Gastroesophageal sphincter (tissue), 4 donors: ENCODE measurements at regions not wholly inside any gene's neighbourhood (a gene's known extent, or its start where the extent isn't known, plus 50 kb on each side); places are given as distances from the start of the nearest gene placed in this dataset.
"Not testable (repeated sequence)": the region's sequence is repeated elsewhere in the genome, so short reads cannot be mapped to it uniquely, and the experiment has no call there.

Experiments
- ATAC-seq: fragments of 150-250 bp; one replicate; pipeline ENCODE4 v1.9.1; 2016; ENCODE audit warnings: mild to moderate bottlenecking, moderate library complexity
- H3K27ac ChIP-seq, 4 donors: fragments of 200-600 bp; sonication (generic) in 3 of 4; 1 replicate in 3 of 4; 2 replicates in 1 of 4; pipeline ENCODE4 v1.5.1; 2016 to 2019
- H3K27me3 ChIP-seq: fragments of 200-600 bp; sonication (generic); one replicate; pipeline ENCODE4 v1.5.1; 2019
- H3K36me3 ChIP-seq, 2 donors: fragments of 200-600 bp; sonication (generic); one replicate each; pipeline ENCODE4 v1.5.1; 2019; ENCODE audit warnings: control low read depth in 1 of 2
- H3K4me1 ChIP-seq, 3 donors: fragments of 200-600 bp; sonication (generic); 1 replicate in 2 of 3; 2 replicates in 1 of 3; pipeline ENCODE4 v1.5.1; 2016 to 2019; ENCODE audit warnings: control low read depth in 2 of 3
- H3K4me3 ChIP-seq, 2 donors: fragments of 200-600 bp; sonication (generic); one replicate each; pipeline ENCODE4 v1.5.1; 2019; ENCODE audit warnings: mild to moderate bottlenecking in 1 of 2, moderate library complexity in 1 of 2
- H3K9me3 ChIP-seq, 3 donors: fragments of 200-600 bp; sonication (generic); one replicate each; pipeline ENCODE4 v1.5.1; 2017 to 2019; ENCODE audit warnings: control low read depth in 2 of 3
- CTCF ChIP-seq, 4 experiments: fragments of 200-600 bp in 2 of 4; fragments of 450-650 bp in 2 of 4; sonication (generic) in 1 of 4; IDR thresholded peaks; one replicate each; pipeline ENCODE4 v1.5.1; 2017 to 2019; ENCODE audit warnings: antibody characterized with exemption in 4 of 4, mild to moderate bottlenecking in 2 of 4, moderate library complexity in 2 of 4
- EP300 ChIP-seq: sonication (generic); formaldehyde crosslinking; IDR thresholded peaks from one replicate; pipeline ENCODE4 v1.6.1; 2017; ENCODE audit warnings: antibody characterized with exemption, mild to moderate bottlenecking
- POLR2A ChIP-seq, 2 donors: fragments of 450-650 bp; IDR thresholded peaks; one replicate each; pipeline ENCODE4 v1.6.1; 2017; ENCODE audit warnings: antibody characterized with exemption in 2 of 2, mild to moderate bottlenecking in 2 of 2, moderate library complexity in 1 of 2
- POLR2AphosphoS5 ChIP-seq: sonication (generic); formaldehyde crosslinking; IDR thresholded peaks from one replicate; pipeline ENCODE4 v1.6.1; 2017; ENCODE audit warnings: antibody characterized with exemption
- WGBS, 2 donors: methylation state at CpG; one replicate each; pipeline ENCODE4 v1.1.5; 2018; ENCODE audit warnings: low coverage in 1 of 2; 5-methylcytosine and 5-hydroxymethylcytosine counted together

GRCh38 chr2:67612576-67613042, 215.5 kb downstream of the ETAA1 start:
- WGBS, 2 donors: 64% methylated on average over 2 to 3 of the region's 4 CpGs
- peak; percentile 39 for ATAC-seq
- Histone ChIP-seq H3K9me3 (no peaks in the 10 kb centered on the region), H3K4me1 (peaks cover 0 to 5% (median 2%) of the 10 kb centered on the region in 3 donors), H3K4me3 (no peak overlapping the region), H3K36me3 (no peaks in the 10 kb centered on the region), H3K27me3 (no peaks in the 10 kb centered on the region), H3K27ac (no peak overlapping the region)
- TF ChIP-seq POLR2A (IDR thresholded peaks at IDR 0.05): no peak
- TF ChIP-seq CTCF (IDR thresholded peaks at IDR 0.05): no peak
- TF ChIP-seq POLR2AphosphoS5: no peak

GRCh38 chr2:67613227-67613626, 216.1 kb downstream of the ETAA1 start:
- no peaks in the 10 kb centered on the region for H3K9me3 ChIP-seq
- WGBS, 2 donors: 53 to 67% methylated on average over 1 of the region's 1 CpG
- no peak overlapping the region for H3K27ac ChIP-seq
- TF ChIP-seq EP300 (no peak), CTCF (IDR thresholded peaks at IDR 0.05) (no peak), POLR2AphosphoS5 (no peak), POLR2A (IDR thresholded peaks at IDR 0.05) (no peak)
- no peak for ATAC-seq
- H3K36me3 ChIP-seq: no peaks in the 10 kb centered on the region
- no peak overlapping the region for H3K4me3 ChIP-seq
- peaks cover 0 to 7% (median 3%) of the 10 kb centered on the region in 3 donors for H3K4me1 ChIP-seq
- H3K27me3 ChIP-seq: no peaks in the 10 kb centered on the region

- no peaks in the 10 kb centered on the region for H3K9me3 ChIP-seq
- no peak for TF ChIP-seq CTCF (IDR thresholded peaks at IDR 0.05)
- TF ChIP-seq POLR2A (IDR thresholded peaks at IDR 0.05): no peak
- H3K27me3 ChIP-seq: no peaks in the 10 kb centered on the region
- H3K36me3 ChIP-seq: no peaks in the 10 kb centered on the region
- 100% methylated on average over 1 of the region's 1 CpG for WGBS, 2 donors
- peaks cover 0 to 7% (median 3%) of the 10 kb centered on the region in 3 donors for H3K4me1 ChIP-seq
- ATAC-seq: no peak
- H3K4me3 ChIP-seq: no peak overlapping the region
- no peak overlapping the region for H3K27ac ChIP-seq
Observed at GRCh38 chr2:67614454-67614853, 217.3 kb downstream of the ETAA1 start.

- Histone ChIP-seq H3K36me3 (no peaks in the 10 kb centered on the region), H3K27me3 (no peaks in the 10 kb centered on the region), H3K27ac (peak overlapping the region in 1 of 4 donors; percentile 6), H3K4me3 (no peak overlapping the region), H3K9me3 (no peaks in the 10 kb centered on the region), H3K4me1 (peaks cover 0 to 7% (median 3%) of the 10 kb centered on the region in 3 donors)
- TF ChIP-seq POLR2A (IDR thresholded peaks at IDR 0.05) (no peak), POLR2AphosphoS5 (no peak), CTCF (IDR thresholded peaks at IDR 0.05) (no peak), EP300 (no peak)
- 0 to 18% methylated on average over 1 of the region's 1 CpG for WGBS, 2 donors
- ATAC-seq: no peak
Observed at GRCh38 chr2:67616749-67617148, 219.6 kb downstream of the ETAA1 start.

GRCh38 chr2:67619204-67619603, 222.1 kb downstream of the ETAA1 start:
- no peak overlapping the region for H3K27ac ChIP-seq
- ATAC-seq: no peak
- H3K27me3 ChIP-seq: no peaks in the 10 kb centered on the region
- TF ChIP-seq POLR2A (IDR thresholded peaks at IDR 0.05) (no peak), EP300 (no peak), POLR2AphosphoS5 (no peak), CTCF (IDR thresholded peaks at IDR 0.05) (no peak)
- no peaks in the 10 kb centered on the region for H3K36me3 ChIP-seq
- H3K9me3 ChIP-seq: no peaks in the 10 kb centered on the region
- H3K4me3 ChIP-seq: no peak overlapping the region
- peaks cover 0 to 7% (median 3%) of the 10 kb centered on the region in 3 donors for H3K4me1 ChIP-seq

- H3K27me3 ChIP-seq, H3K36me3 ChIP-seq, H3K4me3 ChIP-seq, H3K27ac ChIP-seq, ATAC-seq, H3K9me3 ChIP-seq, H3K4me1 ChIP-seq: not testable (repeated sequence)
- WGBS, 2 donors: 92 to 100% methylated on average over 2 of the region's 2 CpGs
Observed at GRCh38 chr2:67623741-67624140, 226.6 kb downstream of the ETAA1 start.
